GM23338 (cell line): ENCODE measurements at regions not wholly inside any gene's neighbourhood (a gene's known extent, or its start where the extent isn't known, plus 50 kb on each side); places are given as distances from the start of the nearest gene placed in this dataset.

Source experiments
- ATAC-seq: fragments of 200-7000 bp; cut with Tn5 transposase; 3 replicates; pipeline ENCODE4 v1.9.1; 2020
- DNase-seq: peaks from one replicate; pipeline ENCODE4 v3.0.0-alpha.2; 2015; ENCODE audit warnings: low spot score
- H2AFZ ChIP-seq: fragments of 200-600 bp; sonication (generic); 2 replicates; pipeline ENCODE4 v1.8.0; 2016; ENCODE audit warnings: antibody characterized with exemption, mild to moderate bottlenecking, moderate library complexity
- H3F3A ChIP-seq: fragments of 200-600 bp; sonication (generic); replicated peaks from 2 replicates; pipeline ENCODE4 v1.8.0; 2017; ENCODE audit warnings: antibody characterized with exemption, mixed run types, low read depth
- H3K27ac ChIP-seq: fragments of 200-600 bp; sonication (generic); 2 replicates; pipeline ENCODE4 v1.6.1; 2016; ENCODE audit warnings: low read depth
- H3K27me3 ChIP-seq: fragments of 200-600 bp; sonication (generic); 2 replicates; pipeline ENCODE4 v1.8.0; 2016; ENCODE audit warnings: mild to moderate bottlenecking, mixed run types, moderate library complexity; ENCODE audit not compliant: insufficient read depth
- H3K36me3 ChIP-seq: fragments of 200-600 bp; sonication (generic); 2 replicates; pipeline ENCODE4 v1.8.0; 2016; ENCODE audit warnings: mild to moderate bottlenecking; ENCODE audit not compliant: insufficient read depth
- H3K4me1 ChIP-seq: fragments of 200-600 bp; sonication (generic); 2 replicates; pipeline ENCODE4 v1.8.0; 2016; ENCODE audit warnings: mild to moderate bottlenecking, moderate library complexity; ENCODE audit not compliant: insufficient read depth
- H3K4me2 ChIP-seq: fragments of 200-600 bp; sonication (generic); 2 replicates; pipeline ENCODE4 v1.7.1; 2017; ENCODE audit warnings: mixed run types
- H3K4me3 ChIP-seq: fragments of 200-600 bp; sonication (generic); 2 replicates; pipeline ENCODE4 v1.6.1; 2016; ENCODE audit warnings: mixed run types
- H3K79me2 ChIP-seq: fragments of 200-600 bp; sonication (generic); replicated peaks from 2 replicates; pipeline ENCODE4 v1.8.0; 2017; ENCODE audit warnings: mild to moderate bottlenecking; ENCODE audit not compliant: insufficient read depth
- H3K9me2 ChIP-seq: fragments of 200-600 bp; sonication (generic); 2 replicates; pipeline ENCODE4 v1.8.0; 2017; ENCODE audit not compliant: insufficient read depth
- H4K20me1 ChIP-seq: fragments of 200-600 bp; sonication (generic); replicated peaks from 2 replicates; pipeline ENCODE4 v1.8.0; 2017; ENCODE audit warnings: mild to moderate bottlenecking; ENCODE audit not compliant: insufficient read depth
- H3K27ac Mint-ChIP-seq: 2 replicates; pipeline ENCODE4 v1.8.0; 2020; ENCODE audit warnings: inconsistent platforms, mild to moderate bottlenecking, moderate library complexity, mixed read lengths
- H3K27me3 Mint-ChIP-seq: 3 replicates; pipeline ENCODE4 v1.8.0; 2022; ENCODE audit warnings: low read depth, mild to moderate bottlenecking, moderate library complexity, mixed read lengths, inconsistent platforms; ENCODE audit not compliant: insufficient read depth, poor library complexity
- H3K36me3 Mint-ChIP-seq: 3 replicates; pipeline ENCODE4 v1.8.0; 2021; ENCODE audit warnings: low read depth, mild to moderate bottlenecking, inconsistent platforms, moderate library complexity, mixed read lengths
- H3K4me1 Mint-ChIP-seq: 3 replicates; pipeline ENCODE4 v1.8.0; 2020; ENCODE audit warnings: mild to moderate bottlenecking, inconsistent platforms, mixed read lengths
- H3K4me3 Mint-ChIP-seq: 3 replicates; pipeline ENCODE4 v1.8.0; 2021; ENCODE audit warnings: moderate library complexity, mild to moderate bottlenecking, inconsistent platforms, mixed read lengths
- H3K9me3 Mint-ChIP-seq: 3 replicates; pipeline ENCODE4 v1.8.0; 2020; ENCODE audit warnings: moderate library complexity, mild to moderate bottlenecking, inconsistent platforms, mixed read lengths
- CREB1 ChIP-seq: fragments of 250-450 bp; sonication (Bioruptor Pico); IDR thresholded peaks from 2 replicates; pipeline ENCODE4 v1.5.0; 2020; ENCODE audit warnings: low read depth, mild to moderate bottlenecking, moderate library complexity
- CTCF ChIP-seq, 2 experiments: fragments of 200-600 bp in 1 of 2; sonication (generic) in 1 of 2; conservative IDR thresholded peaks; 2 replicates each; pipeline versions ENCODE4 v1.5.1 to v1.6.1; 2016 to 2017; ENCODE audit warnings: antibody characterized with exemption in 2 of 2, low read depth in 2 of 2, mild to moderate bottlenecking in 2 of 2, moderate library complexity in 1 of 2
- ETS1 ChIP-seq: IDR thresholded peaks from 2 replicates; pipeline ENCODE4 v1.6.1; 2016; ENCODE audit warnings: antibody characterized with exemption
- EZH2 ChIP-seq: fragments of 200-600 bp; sonication (generic); IDR thresholded peaks from one replicate; pipeline ENCODE4 v1.8.0; 2017; ENCODE audit warnings: antibody characterized with exemption, mild to moderate bottlenecking, low read depth; ENCODE audit not compliant: unreplicated experiment
- EZH2phosphoT487 ChIP-seq: fragments of 200-600 bp; sonication (generic); IDR thresholded peaks from one replicate; pipeline ENCODE4 v1.8.1; 2018; ENCODE audit warnings: antibody characterized with exemption; ENCODE audit not compliant: unreplicated experiment
- JUNB ChIP-seq: IDR thresholded peaks from one replicate; pipeline ENCODE4 v1.6.1; 2016; ENCODE audit warnings: antibody characterized with exemption; ENCODE audit not compliant: unreplicated experiment
- NANOG ChIP-seq: IDR thresholded peaks from 2 replicates; pipeline ENCODE4 v1.6.1; 2016; ENCODE audit warnings: antibody characterized with exemption, borderline replicate concordance
- POLR2AphosphoS5 ChIP-seq: IDR thresholded peaks from 2 replicates; pipeline ENCODE4 v1.6.1; 2016; ENCODE audit warnings: antibody characterized with exemption, low read depth
- REST ChIP-seq: IDR thresholded peaks from one replicate; pipeline ENCODE4 v1.6.1; 2018; ENCODE audit warnings: antibody characterized with exemption; ENCODE audit not compliant: unreplicated experiment
- STAT1 ChIP-seq: IDR thresholded peaks from one replicate; pipeline ENCODE4 v1.6.1; 2016; ENCODE audit warnings: antibody characterized with exemption; ENCODE audit not compliant: unreplicated experiment
- ZNF114 ChIP-seq: fragments of 250-450 bp; sonication (Bioruptor Pico); IDR thresholded peaks from 2 replicates; pipeline ENCODE4 v1.5.0; 2020; ENCODE audit warnings: mild to moderate bottlenecking, moderate library complexity
- ZNF331 ChIP-seq: fragments of 250-450 bp; sonication (Bioruptor Pico); IDR thresholded peaks from 2 replicates; pipeline ENCODE4 v1.5.0; 2020; ENCODE audit warnings: low read depth, mild to moderate bottlenecking, moderate library complexity
- ZNF462 ChIP-seq: fragments of 250-450 bp; sonication (Bioruptor Pico); IDR thresholded peaks from 2 replicates; pipeline ENCODE4 v1.5.0; 2020; ENCODE audit warnings: mild to moderate bottlenecking, moderate library complexity

- TF ChIP-seq ZNF114 (CRISPR knock-in tag) (no peak), CTCF (conservative IDR thresholded peaks at IDR 0.05; ENCODE audit: low read depth in 2 of 2) (no peak), STAT1 (no peak), ZNF462 (CRISPR knock-in tag) (no peak), EZH2 (no peak), CREB1 (CRISPR knock-in tag) (no peak), JUNB (no peak), NANOG (no peak), POLR2AphosphoS5 (no peak), ETS1 (no peak), REST (no peak), EZH2phosphoT487 (no peak), ZNF331 (CRISPR knock-in tag) (no peak)
These were observed 1180.3 kb upstream of the B3GALT2 start for GRCh38 chr1:194366705-194367104.

More at GRCh38 chr1:194366705-194367104, 1180.3 kb upstream of the B3GALT2 start:
- Histone ChIP-seq H3F3A (no peaks in the 10 kb centered on the region), H3K9me2 (no peaks in the 10 kb centered on the region), H3K4me2 (no peak overlapping the region), H3K4me3 (no peak overlapping the region), H3K79me2 (no peaks in the 10 kb centered on the region), H3K4me1 (no peaks in the 10 kb centered on the region), H4K20me1 (no peaks in the 10 kb centered on the region), H3K27ac (no peak overlapping the region), H2AFZ (no peak overlapping the region), H3K27me3 (no peaks in the 10 kb centered on the region), H3K36me3 (no peaks in the 10 kb centered on the region)
- no peak overlapping the region for H3K4me3 Mint-ChIP-seq
- H3K27ac Mint-ChIP-seq, result no peak overlapping the region
- DNase-seq (no peak), ATAC-seq (no peak)
- no peaks in the 10 kb centered on the region for H3K27me3 Mint-ChIP-seq
- H3K4me1 Mint-ChIP-seq, result no peaks in the 10 kb centered on the region
- H3K36me3 Mint-ChIP-seq, result no peaks in the 10 kb centered on the region
- no peaks in the 10 kb centered on the region for H3K9me3 Mint-ChIP-seq
